HG02610 (cell line): ENCODE measurements at regions not wholly inside any gene's neighbourhood (a gene's known extent, or its start where the extent isn't known, plus 50 kb on each side); places are given as distances from the start of the nearest gene placed in this dataset.

Experiments
- ATAC-seq: cut with Tn5 transposase; IDR thresholded peaks from one replicate; pipeline ENCODE4 v1.9.1; 2021; ENCODE audit warnings: mild to moderate bottlenecking, moderate library complexity; ENCODE audit not compliant: unreplicated experiment

DNA sequence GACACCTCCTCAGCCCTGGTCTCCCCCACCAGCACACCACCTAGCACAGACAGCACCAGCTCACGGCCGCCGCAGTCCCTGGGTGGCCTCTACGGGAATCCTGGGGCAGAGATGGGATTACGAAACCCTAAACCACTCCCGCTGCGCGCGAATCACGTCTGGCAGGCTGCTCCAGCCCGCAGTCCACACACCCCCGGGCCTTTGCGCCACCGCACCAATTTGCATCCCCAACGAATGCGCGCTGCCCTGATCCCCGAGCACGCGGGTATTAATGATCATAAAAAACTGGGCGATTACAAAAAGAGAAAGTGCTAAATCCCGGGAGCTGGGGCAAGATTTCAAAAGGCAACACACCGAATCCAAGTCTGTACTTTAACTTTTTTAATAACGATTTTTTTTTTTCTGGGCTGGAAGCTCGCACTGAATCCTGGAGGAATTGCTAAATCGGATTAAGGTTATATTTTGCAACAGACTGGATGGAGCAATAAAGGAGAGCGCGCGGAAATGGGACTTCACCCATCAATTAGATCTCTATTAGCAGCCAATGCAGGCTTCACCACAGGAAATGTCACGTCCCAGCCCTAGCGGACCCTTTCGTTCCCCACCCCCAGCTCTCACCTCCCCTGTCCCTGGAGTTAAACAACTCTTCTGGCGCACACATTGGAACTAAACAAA lies 69.8 kb upstream of the TMEM33 start:
- no peak for ATAC-seq

GRCh38 chr4:41859087-41859486 lies 76.1 kb upstream of the TMEM33 start:
- ATAC-seq: no peak

- no peak for ATAC-seq
Measured at GRCh38 chr4:41857226-41857641, 78.0 kb upstream of the TMEM33 start.

DNA sequence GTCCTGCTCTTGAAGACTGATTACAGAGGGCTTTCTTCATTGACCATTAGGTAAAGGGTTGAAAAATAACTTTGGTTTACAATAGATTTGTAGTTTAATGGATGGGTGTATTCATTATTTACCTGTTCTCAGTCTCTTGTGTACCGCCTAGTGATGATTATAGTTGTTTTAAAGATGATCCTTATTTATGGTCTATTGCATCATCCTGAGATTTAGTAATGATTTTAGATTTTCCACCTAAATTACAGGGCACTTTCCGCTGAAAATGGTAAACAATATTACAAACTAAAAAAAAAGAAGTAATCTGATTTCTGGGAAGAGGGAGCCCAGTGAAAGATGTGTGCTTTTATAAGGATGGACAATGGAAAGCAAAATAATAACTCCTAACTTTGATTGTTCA lies 78.4 kb upstream of the TMEM33 start:
- ATAC-seq: no peak

- no peak for ATAC-seq
Measured at GRCh38 chr4:41853973-41854372, 81.3 kb upstream of the TMEM33 start.

GRCh38 chr4:41852229-41852628 lies 83.0 kb upstream of the TMEM33 start:
- ATAC-seq: no peak

DNA sequence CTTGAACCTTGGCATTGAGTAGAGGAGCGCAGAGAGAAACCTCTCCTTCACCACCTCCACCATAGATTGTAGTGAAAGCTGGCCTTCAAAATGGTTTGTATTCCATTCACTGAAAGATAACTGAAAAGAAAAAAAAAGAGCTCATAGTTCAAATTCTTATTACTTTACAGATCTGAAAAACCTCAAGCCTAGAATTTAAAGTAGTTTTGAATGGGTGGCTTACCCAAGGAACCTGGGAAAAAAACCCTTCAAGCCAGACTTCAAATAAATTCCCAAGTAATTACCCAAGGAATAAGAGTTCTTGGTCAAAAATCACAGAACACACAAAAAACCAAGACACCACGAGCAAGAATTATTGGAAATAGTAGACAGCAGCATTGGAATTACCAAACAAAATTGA lies 83.6 kb upstream of the TMEM33 start:
- ATAC-seq: no peak

GRCh38 chr4:41844327-41844726 lies 90.9 kb upstream of the TMEM33 start:
- no peak for ATAC-seq

DNA sequence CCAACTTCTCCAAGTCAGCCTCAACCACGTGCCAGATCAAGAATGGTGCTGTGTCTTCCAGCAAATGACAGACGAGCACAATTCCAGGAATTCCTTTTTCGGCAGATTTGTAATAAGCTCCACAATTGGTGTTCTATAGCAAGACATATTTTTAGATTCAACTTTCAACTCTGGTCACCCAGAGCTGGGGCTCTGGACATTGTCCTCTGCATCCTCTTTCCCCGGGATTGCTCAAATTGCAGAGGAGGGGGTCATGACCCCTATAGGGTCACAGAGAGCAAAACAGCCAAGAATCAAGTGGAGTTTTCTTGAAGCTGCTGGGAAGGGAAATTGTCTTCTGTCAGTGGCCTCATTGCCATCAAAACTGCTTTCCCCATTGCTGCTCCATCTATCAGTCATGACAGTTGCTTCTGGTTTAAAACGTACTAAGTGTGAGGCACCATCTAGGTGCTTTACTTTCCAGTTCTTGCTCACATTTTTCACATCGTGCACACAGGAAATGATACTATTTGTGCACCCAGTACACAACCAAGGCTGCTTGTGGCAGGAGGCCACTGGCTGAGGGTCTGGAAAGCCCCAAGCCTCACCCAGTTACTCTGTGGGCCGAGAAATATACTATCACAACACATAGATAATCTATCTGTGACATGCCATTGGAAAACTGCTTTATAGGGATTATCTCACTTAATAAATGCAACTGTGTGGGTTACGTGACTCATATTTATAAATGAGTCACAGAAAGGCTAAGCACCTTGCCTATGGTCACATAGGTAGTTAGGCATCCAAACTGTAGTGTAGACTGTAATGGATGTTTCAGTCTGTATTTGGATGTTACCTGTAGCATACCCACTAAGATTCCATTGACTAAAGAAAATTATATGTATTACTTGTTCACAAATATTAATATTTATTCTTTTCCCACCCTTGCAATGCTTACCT lies 91.7 kb upstream of the PHOX2B start:
- ATAC-seq: peak; percentile 72

DNA sequence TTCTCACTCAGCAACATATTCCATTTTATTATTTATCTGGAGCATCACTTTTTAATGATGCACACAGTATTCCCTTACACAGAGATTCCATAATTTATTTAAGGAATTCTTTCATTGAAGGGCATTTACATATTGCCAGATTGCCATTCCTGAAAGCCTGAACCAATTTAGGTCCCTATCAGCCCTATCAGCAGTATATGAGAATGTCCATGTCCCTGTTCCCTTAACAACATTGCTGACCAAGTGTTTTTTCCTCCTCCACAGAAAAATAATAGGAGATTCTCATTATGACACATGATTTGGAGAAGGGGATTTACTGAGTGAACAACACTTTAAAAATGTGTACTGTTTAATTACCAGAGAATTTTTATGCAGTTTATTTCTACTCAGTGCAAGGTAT lies 90.1 kb upstream of the PHOX2B start:
- no peak for ATAC-seq

DNA sequence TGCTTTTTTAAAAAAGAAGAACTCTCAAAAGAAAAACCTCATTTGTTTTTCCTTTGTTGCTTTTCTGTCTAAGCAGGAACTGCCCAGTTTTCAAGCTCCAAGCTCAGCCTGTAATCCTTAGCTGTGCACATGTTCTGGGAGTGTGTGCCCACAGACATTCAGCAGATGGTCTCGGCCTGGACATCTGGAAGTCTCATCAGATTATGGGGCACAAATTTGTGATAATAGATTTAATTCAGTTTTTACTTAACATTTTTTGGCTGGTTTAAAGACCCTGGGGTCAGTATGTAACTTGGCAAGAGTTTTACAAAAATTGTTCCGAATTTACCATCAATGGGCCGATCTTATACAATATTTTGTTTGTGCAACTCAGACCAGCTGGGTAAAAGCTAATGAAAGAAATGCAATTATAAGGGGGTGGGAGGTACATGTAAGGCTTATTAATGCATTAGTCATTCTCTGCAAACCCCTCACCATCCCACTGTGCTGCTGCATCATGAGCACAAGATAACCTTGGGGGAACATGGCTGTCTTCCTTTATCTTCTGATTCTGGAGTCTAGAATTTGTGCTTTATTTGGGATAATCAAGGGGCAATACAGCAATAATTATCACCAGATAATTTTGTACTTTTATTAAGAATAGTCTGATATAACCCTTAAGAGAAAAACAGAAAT lies 86.9 kb upstream of the PHOX2B start:
- no peak for ATAC-seq

DNA sequence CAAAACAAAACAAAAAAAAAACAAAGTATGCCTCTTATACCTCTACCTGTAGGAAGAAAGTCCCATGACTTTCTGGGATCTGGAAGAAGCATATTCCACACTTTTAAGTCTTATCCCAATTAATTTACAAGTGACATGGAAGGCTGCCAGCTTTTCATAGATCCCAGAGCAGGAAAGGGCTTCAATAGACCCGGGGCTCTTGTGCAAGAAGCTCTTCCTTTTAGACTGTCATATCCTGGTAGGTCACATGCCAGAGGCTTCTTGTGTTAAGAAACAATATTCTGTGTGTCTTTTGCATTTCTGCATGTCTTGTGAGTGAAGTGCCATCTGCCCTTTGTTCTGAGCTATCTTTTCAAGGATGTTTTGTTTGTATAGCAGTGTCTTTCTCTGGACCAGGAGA lies 84.4 kb upstream of the PHOX2B start:
- no peak for ATAC-seq

DNA sequence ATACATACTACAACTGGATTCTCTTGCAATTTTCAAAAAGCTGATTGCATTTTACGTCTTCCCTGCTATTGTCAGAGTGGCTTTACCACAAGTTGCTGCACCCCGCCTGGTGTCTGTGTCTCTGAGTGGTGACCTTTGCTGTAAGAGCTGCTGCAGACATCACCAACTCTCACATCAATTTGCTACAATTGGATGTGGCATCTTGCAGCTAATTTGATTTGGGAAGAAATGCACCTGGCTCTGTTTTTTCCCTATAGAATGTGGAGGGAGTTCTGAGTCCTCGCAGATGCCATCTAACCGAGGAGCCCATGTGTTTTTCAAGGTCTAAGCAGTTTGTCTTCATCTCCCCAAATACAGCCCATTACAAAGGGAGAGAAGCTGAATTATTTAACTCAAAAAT lies 73.8 kb upstream of the PHOX2B start:
- no peak for ATAC-seq

DNA sequence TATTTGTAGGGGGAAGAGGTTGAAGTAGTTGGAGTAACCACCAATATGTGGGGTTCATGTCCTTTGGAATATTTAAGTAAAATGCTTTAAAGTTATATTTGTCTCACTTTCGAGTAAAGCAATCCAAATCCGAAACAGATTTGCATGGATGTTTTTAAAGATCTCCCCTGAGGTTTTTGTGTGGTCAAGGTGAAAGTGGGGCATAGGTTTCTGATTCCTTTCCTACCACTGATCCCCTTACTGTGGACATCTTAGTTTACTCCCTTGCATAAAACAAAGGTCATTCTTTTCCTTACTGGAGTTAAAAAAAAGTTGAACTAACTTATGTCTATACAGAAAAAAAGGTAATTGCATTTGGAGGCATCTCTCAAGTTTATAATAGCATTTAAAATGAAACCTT lies 71.9 kb upstream of the PHOX2B start:
- no peak for ATAC-seq

- ATAC-seq: no peak
Measured at GRCh38 chr4:41819621-41820020, 71.1 kb upstream of the PHOX2B start.

GRCh38 chr4:41815473-41815872 lies 66.9 kb upstream of the PHOX2B start:
- no peak for ATAC-seq

DNA sequence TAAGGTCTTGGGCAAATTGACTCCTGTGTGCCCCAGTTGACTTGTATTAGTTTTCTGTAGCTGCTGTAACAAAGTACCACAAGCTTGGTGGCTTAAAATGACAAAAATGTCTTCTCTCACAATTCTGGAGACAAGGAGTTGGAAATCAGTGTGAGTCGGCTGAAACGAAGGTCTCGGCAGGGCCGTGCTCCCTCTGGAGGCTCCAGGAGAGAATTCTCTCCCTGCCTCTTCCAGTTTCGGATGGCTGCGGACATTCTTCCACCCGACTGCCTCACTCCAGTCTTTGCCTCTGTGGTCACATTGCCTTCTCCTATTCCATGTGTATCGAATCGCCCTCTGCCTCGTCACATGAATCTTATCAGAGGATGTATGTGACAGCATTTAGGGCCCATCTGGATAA lies 66.0 kb upstream of the PHOX2B start:
- ATAC-seq: no peak

GRCh38 chr4:41806807-41807206 lies 58.3 kb upstream of the PHOX2B start:
- no peak for ATAC-seq

GRCh38 chr4:41802590-41802989 lies 54.1 kb upstream of the PHOX2B start:
- no peak for ATAC-seq

DNA sequence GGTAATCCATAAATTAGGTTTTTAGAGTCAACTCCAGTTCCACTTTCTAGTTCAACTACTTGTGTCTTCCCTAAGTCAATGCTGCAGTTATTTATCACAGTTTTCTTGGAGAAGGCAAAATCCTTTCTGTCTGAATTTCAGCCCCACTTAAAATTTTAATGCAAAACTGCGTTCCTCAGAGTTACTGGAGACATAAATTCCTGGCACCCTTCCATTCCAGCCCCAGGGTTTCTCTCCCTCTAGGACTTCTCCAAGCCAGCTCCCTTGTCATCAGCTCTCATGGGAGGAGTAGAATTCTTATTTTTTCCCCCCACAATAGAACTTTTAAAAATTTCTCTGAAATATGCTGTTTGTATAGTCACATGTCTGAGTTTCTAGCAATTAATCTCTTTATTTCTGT lies 50.6 kb upstream of the PHOX2B start:
- no peak for ATAC-seq
